Glutamatergic neuron (in vitro differentiated cells): ENCODE measurements at regions not wholly inside any gene's neighbourhood (a gene's known extent, or its start where the extent isn't known, plus 50 kb on each side); places are given as distances from the start of the nearest gene placed in this dataset.

Experiments
- DNase-seq: peaks from one replicate; pipeline ENCODE4 v3.0.0; 2022
- H3K27ac Mint-ChIP-seq: one replicate; pipeline ENCODE4 v1.8.0; 2020; ENCODE audit warnings: mild to moderate bottlenecking, mixed read lengths, inconsistent platforms; ENCODE audit not compliant: unreplicated experiment
- H3K27me3 Mint-ChIP-seq: one replicate; pipeline ENCODE4 v1.8.0; 2020; ENCODE audit warnings: mild to moderate bottlenecking, moderate library complexity, mixed read lengths, inconsistent platforms; ENCODE audit not compliant: unreplicated experiment
- H3K36me3 Mint-ChIP-seq: one replicate; pipeline ENCODE4 v1.8.0; 2020; ENCODE audit warnings: mild to moderate bottlenecking, mixed read lengths, inconsistent platforms; ENCODE audit not compliant: unreplicated experiment
- H3K4me1 Mint-ChIP-seq: one replicate; pipeline ENCODE4 v1.8.0; 2020; ENCODE audit warnings: mild to moderate bottlenecking, low read depth, mixed read lengths, inconsistent platforms; ENCODE audit not compliant: unreplicated experiment
- H3K4me3 Mint-ChIP-seq: one replicate; pipeline ENCODE4 v1.8.0; 2020; ENCODE audit warnings: mild to moderate bottlenecking, mixed read lengths, inconsistent platforms; ENCODE audit not compliant: unreplicated experiment
- H3K9me3 Mint-ChIP-seq: one replicate; pipeline ENCODE4 v1.8.0; 2020; ENCODE audit warnings: mild to moderate bottlenecking, moderate library complexity, mixed read lengths, inconsistent platforms; ENCODE audit not compliant: unreplicated experiment
- TF ChIP-seq, protein P1 (sequence below): fragments of 200-600 bp; sonication (generic); IDR thresholded peaks from one replicate; pipeline ENCODE4 v1.5.0; 2021; ENCODE audit not compliant: partially characterized antibody, unreplicated experiment

GRCh38 chr11:119493712-119494111 is 70.7 kb upstream of the THY1 start:
- Mint-ChIP-seq H3K4me3 (no peak overlapping the region), H3K4me1 (peaks cover 1% of the 10 kb centered on the region), H3K27me3 (peaks cover 10% of the 10 kb centered on the region), H3K36me3 (no peaks in the 10 kb centered on the region), H3K9me3 (peaks cover 7% of the 10 kb centered on the region), H3K27ac (no peak overlapping the region)
- TF ChIP-seq, protein P1, sequence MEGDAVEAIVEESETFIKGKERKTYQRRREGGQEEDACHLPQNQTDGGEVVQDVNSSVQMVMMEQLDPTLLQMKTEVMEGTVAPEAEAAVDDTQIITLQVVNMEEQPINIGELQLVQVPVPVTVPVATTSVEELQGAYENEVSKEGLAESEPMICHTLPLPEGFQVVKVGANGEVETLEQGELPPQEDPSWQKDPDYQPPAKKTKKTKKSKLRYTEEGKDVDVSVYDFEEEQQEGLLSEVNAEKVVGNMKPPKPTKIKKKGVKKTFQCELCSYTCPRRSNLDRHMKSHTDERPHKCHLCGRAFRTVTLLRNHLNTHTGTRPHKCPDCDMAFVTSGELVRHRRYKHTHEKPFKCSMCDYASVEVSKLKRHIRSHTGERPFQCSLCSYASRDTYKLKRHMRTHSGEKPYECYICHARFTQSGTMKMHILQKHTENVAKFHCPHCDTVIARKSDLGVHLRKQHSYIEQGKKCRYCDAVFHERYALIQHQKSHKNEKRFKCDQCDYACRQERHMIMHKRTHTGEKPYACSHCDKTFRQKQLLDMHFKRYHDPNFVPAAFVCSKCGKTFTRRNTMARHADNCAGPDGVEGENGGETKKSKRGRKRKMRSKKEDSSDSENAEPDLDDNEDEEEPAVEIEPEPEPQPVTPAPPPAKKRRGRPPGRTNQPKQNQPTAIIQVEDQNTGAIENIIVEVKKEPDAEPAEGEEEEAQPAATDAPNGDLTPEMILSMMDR = no peak
- no peak for DNase-seq

DNA sequence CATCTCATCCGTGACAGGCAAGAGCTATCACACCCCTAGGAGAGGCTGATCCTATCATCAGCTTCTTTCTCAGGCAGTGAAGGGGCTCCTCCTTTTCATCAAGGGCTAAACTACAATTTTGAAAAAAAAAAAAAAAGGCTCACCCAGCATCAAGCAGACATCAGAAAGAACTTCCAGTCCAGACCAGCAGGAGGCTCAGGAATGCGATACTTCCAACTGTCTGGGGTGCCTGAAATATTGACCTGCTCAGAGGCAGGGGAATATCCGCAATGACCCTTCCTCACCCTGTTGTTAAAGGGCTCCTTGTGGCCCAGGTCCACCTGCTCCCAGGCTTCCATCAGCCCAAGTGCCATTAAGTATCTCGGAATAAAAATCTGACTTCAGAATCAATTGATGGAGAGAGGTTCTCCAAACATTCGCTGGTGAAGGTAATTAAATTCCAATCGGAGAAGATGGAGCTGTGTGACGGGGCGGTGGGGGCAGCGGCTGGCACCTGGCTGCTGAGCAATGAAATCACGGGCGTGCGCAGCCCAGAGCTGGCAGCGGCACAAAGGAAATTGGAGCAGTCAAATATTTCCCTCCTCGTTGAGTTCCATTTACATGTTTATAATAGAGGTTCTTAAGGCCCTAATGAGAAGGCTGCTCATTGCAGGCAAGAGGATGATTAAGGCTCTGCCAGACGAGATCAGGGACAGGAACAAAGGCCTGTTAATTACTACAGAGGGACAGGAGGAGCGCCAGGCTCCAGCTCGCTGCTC is 69.0 kb upstream of the THY1 start:
- TF ChIP-seq, protein P1 = peak; percentile 71
- no peaks in the 10 kb centered on the region for H3K4me1 Mint-ChIP-seq
- DNase-seq = no peak
- H3K27me3 Mint-ChIP-seq = peaks cover 14% of the 10 kb centered on the region
- H3K9me3 Mint-ChIP-seq = peaks cover 5% of the 10 kb centered on the region
- no peak overlapping the region for H3K27ac Mint-ChIP-seq
- no peaks in the 10 kb centered on the region for H3K36me3 Mint-ChIP-seq
- H3K4me3 Mint-ChIP-seq = no peak overlapping the region

DNA sequence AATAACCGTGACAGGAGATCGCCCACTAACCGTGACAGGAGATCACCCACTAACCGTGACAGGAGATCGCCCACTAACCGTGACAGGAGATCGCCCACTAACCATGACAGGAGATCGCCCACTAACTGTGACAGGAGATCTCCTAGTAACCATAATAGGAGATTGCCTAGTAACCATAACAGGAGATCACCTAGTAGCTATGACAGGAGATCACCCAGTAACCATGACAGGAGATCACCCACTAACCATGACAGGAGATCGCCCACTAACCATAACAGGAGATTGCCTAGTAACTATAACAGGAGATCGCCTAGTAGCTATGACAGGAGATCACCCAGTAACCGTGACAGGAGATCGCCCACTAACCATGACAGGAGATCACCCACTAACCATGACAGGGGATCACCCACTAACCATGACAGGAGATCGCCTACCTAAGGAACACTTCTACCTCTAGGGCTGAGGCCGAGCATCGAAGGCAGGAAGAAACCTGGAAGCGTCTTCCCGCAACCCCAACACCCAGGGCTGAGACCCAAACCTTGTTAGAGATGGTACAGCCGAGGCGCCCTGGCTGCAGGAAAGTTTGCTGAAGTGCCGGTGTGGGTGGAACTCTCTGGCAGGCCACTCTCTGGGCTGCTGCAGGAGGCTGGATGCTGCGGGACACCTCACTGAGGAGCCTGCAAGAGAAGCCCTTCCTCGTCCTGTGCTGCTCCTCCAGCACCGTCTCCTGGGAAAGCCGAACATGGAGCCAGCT is 67.5 kb upstream of the THY1 start:
- Mint-ChIP-seq H3K9me3 (peaks cover 1% of the 10 kb centered on the region), H3K27ac (no peak overlapping the region), H3K27me3 (peaks cover 13% of the 10 kb centered on the region), H3K4me3 (no peak overlapping the region), H3K36me3 (no peaks in the 10 kb centered on the region), H3K4me1 (no peaks in the 10 kb centered on the region)
- no peak for DNase-seq
- TF ChIP-seq, protein P1 = no peak

DNA sequence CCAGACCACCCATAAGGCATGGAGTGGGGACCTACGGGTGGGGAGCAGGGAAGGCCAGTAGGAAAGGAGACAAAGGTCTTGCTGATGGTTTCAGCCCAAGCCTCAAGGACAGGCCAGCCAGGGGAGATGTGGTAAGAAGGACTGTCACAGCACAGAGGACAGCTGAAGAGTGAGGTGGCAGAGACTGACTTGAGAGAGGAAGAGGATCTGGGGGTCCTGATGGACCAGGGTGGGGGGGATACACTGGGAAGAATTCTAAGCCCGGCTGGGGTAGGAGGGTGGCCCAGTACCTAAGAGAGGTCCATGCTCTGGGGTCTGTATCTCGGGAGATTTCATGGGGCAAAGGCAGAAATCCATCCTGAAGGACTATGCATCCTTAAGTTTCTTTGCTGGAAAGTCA is 66.1 kb upstream of the THY1 start:
- no peak overlapping the region for H3K4me3 Mint-ChIP-seq
- no peak for DNase-seq
- no peak overlapping the region for H3K27ac Mint-ChIP-seq

More for the DNA sequence above, 66.1 kb upstream of the THY1 start:
- Mint-ChIP-seq H3K27me3 (peaks cover 9% of the 10 kb centered on the region), H3K9me3 (peaks cover 3% of the 10 kb centered on the region), H3K4me1 (no peaks in the 10 kb centered on the region), H3K36me3 (no peaks in the 10 kb centered on the region)
- TF ChIP-seq, protein P1 = no peak
